BE2C (cell line): ENCODE measurements at regions not wholly inside any gene's neighbourhood (a gene's known extent, or its start where the extent isn't known, plus 50 kb on each side); places are given as distances from the start of the nearest gene placed in this dataset.
"Not testable (repeated sequence)": the region's sequence is repeated elsewhere in the genome, so short reads cannot be mapped to it uniquely, and the experiment has no call there.

Source experiments
- DNase-seq: peaks from one replicate; pipeline ENCODE4 v3.0.0-alpha.2; 2020
- H3K27me3 ChIP-seq: fragments of 250-450 bp; sonication (Bioruptor Pico); 2 replicates; pipeline ENCODE4 v1.5.1; 2020; ENCODE audit warnings: mild to moderate bottlenecking
- H3K36me3 ChIP-seq: fragments of 250-450 bp; sonication (Bioruptor Pico); 2 replicates; pipeline ENCODE4 v1.5.1; 2020; ENCODE audit warnings: mild to moderate bottlenecking
- H3K4me1 ChIP-seq: fragments of 250-450 bp; sonication (Bioruptor Pico); 2 replicates; pipeline ENCODE4 v1.5.1; 2020
- H3K4me3 ChIP-seq: 2 replicates; pipeline ENCODE4 v1.5.1; 2011; ENCODE audit warnings: low read depth, low read length
- H3K9me3 ChIP-seq: fragments of 250-450 bp; sonication (Bioruptor Pico); 2 replicates; pipeline ENCODE4 v1.5.1; 2020
- TF ChIP-seq, protein P1 (sequence below): IDR thresholded peaks from 2 replicates; pipeline ENCODE4 v1.5.1; 2012; ENCODE audit warnings: mild to moderate bottlenecking, low read depth, low read length

DNA sequence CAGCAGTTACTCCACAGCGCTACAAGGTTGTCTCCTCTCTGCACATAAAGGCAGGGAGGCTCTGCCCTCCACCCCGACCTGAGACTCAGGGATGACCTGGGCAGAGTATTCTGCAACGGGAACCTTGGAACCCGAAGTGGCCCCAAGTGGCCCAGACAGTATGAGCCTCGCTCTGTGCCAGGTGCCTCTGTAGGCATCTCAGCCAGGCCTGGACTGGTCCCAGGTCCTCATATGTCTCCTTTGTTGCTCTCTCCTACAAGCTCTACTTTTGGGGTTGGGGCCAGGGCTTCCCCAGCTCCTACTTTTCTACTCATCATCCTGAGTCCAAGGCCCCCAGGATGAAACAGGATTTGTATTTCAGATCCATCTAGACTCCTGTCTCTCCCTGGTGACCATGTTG is 241.5 kb upstream of the PRSS1 start:
- Histone ChIP-seq H3K4me3 (no peak overlapping the region), H3K4me1 (no peaks in the 10 kb centered on the region), H3K9me3 (no peaks in the 10 kb centered on the region), H3K36me3 (no peaks in the 10 kb centered on the region), H3K27me3 (no peaks in the 10 kb centered on the region)
- DNase-seq: no peak
- TF ChIP-seq, protein P1, sequence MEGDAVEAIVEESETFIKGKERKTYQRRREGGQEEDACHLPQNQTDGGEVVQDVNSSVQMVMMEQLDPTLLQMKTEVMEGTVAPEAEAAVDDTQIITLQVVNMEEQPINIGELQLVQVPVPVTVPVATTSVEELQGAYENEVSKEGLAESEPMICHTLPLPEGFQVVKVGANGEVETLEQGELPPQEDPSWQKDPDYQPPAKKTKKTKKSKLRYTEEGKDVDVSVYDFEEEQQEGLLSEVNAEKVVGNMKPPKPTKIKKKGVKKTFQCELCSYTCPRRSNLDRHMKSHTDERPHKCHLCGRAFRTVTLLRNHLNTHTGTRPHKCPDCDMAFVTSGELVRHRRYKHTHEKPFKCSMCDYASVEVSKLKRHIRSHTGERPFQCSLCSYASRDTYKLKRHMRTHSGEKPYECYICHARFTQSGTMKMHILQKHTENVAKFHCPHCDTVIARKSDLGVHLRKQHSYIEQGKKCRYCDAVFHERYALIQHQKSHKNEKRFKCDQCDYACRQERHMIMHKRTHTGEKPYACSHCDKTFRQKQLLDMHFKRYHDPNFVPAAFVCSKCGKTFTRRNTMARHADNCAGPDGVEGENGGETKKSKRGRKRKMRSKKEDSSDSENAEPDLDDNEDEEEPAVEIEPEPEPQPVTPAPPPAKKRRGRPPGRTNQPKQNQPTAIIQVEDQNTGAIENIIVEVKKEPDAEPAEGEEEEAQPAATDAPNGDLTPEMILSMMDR: no peak

DNA sequence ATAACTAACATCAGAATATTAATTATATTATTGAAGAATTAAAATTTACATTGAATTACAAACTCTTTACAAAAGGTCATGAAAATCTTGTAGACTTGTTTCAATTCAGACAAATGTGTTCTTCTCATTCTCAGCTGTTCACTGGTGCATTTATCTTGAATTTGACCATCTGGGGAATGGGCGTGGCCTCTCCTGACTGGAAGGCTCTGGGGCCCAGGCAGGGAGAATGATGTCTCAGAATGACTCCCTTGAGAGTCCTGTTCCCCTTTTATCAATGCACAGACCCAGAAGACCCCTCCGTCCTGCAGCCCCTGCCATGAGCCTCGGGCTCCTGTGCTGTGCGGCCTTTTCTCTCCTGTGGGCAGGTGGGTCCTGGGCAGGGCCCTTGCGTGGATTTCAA is 242.2 kb upstream of the PRSS1 start:
- not testable (repeated sequence) for H3K4me1 ChIP-seq, H3K4me3 ChIP-seq, H3K36me3 ChIP-seq, DNase-seq, H3K9me3 ChIP-seq, H3K27me3 ChIP-seq

DNA sequence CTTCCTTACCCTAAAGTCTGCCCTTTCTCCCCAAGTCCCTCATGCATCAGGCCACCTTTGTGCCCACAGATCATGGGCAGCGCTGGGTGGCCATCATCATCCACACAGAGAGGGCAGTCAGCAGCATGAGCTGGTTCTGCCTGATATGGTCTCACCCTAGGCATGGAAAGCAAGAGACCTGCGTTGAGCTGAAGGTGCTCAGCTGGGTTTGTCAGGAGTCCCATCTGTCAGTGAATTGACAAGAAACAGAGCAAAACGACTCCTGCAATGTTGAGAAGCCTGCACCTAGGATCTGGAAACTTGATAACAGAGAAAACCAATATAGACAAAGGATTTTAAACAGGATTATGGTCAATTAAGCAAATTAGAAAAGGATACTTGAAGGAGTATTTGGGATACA is 242.7 kb upstream of the PRSS1 start:
- TF ChIP-seq, protein P1: no peak
- Histone ChIP-seq H3K9me3 (no peaks in the 10 kb centered on the region), H3K4me1 (no peaks in the 10 kb centered on the region), H3K4me3 (no peak overlapping the region), H3K27me3 (no peaks in the 10 kb centered on the region), H3K36me3 (no peaks in the 10 kb centered on the region)
- no peak for DNase-seq

DNA sequence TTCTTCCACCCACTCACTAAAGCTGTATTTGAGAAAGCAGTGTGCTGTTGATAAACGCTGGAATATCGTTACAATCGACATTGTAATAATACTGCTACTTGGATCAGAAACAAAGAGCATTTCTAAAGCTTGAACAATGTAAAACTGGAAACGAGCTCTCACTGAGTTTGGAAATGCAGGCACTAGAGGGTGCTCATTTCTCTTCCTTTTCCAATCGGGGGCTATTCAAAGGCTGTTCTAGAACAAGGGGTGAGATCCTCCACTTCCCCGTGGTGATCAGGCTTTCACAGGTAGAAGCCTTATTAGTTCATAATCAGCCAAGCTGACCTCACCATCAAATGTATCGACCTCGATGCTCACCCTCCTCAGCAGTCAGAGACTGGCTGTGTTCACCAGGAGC is 245.3 kb upstream of the PRSS1 start:
- H3K4me3 ChIP-seq, H3K4me1 ChIP-seq, H3K9me3 ChIP-seq, DNase-seq, H3K27me3 ChIP-seq, H3K36me3 ChIP-seq: not testable (repeated sequence)

DNA sequence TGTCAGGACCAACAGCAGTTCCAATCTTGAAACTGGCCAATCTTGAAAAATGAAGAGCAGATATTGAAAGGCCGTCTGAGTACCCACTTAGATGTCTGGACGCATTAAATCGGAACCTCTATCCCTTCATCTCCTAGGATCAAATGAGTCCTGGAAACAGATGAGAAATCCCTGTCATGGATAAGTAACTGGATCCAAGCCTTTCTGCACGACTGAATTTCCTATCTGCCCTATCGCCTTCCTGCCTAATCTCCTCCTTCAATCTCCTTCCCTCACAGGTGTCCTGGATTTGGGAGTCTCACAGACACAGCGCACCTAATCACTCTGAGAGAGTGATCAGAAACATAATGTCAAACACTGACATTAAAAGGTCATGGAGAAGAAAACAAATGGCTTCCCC is 245.2 kb upstream of the PRSS58 start:
- DNase-seq: no peak
- no peak overlapping the region for H3K4me3 ChIP-seq
- no peaks in the 10 kb centered on the region for H3K4me1 ChIP-seq
- H3K9me3 ChIP-seq: no peaks in the 10 kb centered on the region
- H3K36me3 ChIP-seq: no peaks in the 10 kb centered on the region
- no peaks in the 10 kb centered on the region for H3K27me3 ChIP-seq
- TF ChIP-seq, protein P1: no peak

DNA sequence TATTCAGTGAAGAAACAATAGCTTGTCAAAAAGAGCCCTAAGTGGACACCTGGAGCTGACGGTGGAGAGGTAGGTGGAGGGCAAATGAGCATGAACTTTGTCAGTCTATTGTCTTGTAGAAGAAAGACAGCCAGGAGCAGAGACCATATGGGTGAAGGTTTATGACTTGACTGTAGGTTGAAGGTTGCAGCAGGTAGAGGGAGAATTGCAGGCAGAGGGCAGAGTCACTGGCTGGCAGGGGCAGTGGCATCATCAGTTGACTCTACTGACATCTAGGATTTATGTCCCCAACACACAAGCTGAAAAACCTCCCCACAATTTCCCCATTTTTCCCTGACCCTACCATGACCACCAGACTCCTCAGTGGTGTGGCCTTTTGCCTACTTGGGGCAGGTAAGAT is 243.6 kb upstream of the PRSS58 start:
- TF ChIP-seq, protein P1: no peak
- Histone ChIP-seq H3K4me1 (no peaks in the 10 kb centered on the region), H3K27me3 (no peaks in the 10 kb centered on the region)

DNA sequence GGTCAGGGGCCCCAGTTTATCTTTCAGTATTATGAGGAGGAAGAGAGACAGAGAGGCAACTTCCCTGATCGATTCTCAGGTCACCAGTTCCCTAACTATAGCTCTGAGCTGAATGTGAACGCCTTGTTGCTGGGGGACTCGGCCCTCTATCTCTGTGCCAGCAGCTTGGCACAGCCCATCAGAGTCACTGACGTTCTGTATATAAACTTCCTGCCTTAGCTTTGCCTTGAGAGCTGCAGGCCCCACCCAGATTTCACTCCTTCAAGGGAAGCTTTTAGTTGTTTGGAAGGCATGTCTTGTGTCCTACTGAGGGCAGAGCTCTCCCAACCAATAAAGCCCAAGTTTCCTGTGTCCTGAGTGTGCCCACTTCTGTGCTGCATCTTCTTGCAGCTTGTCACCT is 242.5 kb upstream of the PRSS58 start:
- DNase-seq: no peak
- Histone ChIP-seq H3K27me3 (no peaks in the 10 kb centered on the region), H3K9me3 (no peaks in the 10 kb centered on the region), H3K4me1 (no peaks in the 10 kb centered on the region), H3K36me3 (no peaks in the 10 kb centered on the region), H3K4me3 (no peak overlapping the region)
- TF ChIP-seq, protein P1: no peak

More for the DNA sequence above, 243.6 kb upstream of the PRSS58 start:
- H3K9me3 ChIP-seq: no peaks in the 10 kb centered on the region
- no peaks in the 10 kb centered on the region for H3K36me3 ChIP-seq
- no peak for DNase-seq
- H3K4me3 ChIP-seq: no peak overlapping the region
